Heart right ventricle (tissue), 16 donors: ENCODE measurements at regions not wholly inside any gene's neighbourhood (a gene's known extent, or its start where the extent isn't known, plus 50 kb on each side); places are given as distances from the start of the nearest gene placed in this dataset.

Experiments used
- ATAC-seq, 8 donors: fragments of 200-7000 bp; cut with Tn5 transposase; one replicate each; pipeline ENCODE4 v1.9.1; 2020; ENCODE audit warnings: mild to moderate bottlenecking in 8 of 8, moderate library complexity in 8 of 8, moderate number of reproducible peaks in 1 of 8
- DNase-seq, 2 donors: peaks; one replicate each; pipeline ENCODE4 v3.0.0-alpha.2; 2020
- H3K27ac ChIP-seq, 10 donors: fragments of 200-600 bp; sonication (generic) in 2 of 10; one replicate each; pipeline versions ENCODE4 v1.5.0 to v1.8.0; 2020 to 2022; ENCODE audit warnings: mild to moderate bottlenecking in 3 of 10
- H3K27me3 ChIP-seq, 7 donors: fragments of 200-600 bp; one replicate each; pipeline ENCODE4 v1.8.0; 2021 to 2022; ENCODE audit warnings: mild to moderate bottlenecking in 2 of 7
- H3K36me3 ChIP-seq, 9 donors: fragments of 200-600 bp; sonication (generic) in 1 of 9; one replicate each; pipeline versions ENCODE4 v1.5.0 to v1.8.0; 2020 to 2022; ENCODE audit warnings: mild to moderate bottlenecking in 2 of 9
- H3K4me1 ChIP-seq, 9 donors: fragments of 200-600 bp; sonication (generic) in 1 of 9; one replicate each; pipeline versions ENCODE4 v1.5.0 to v1.8.0; 2020 to 2022; ENCODE audit warnings: mild to moderate bottlenecking in 4 of 9
- H3K4me3 ChIP-seq, 10 donors: fragments of 200-600 bp; sonication (generic) in 2 of 10; one replicate each; pipeline versions ENCODE4 v1.5.0 to v1.8.0; 2020 to 2022; ENCODE audit warnings: mild to moderate bottlenecking in 7 of 10, moderate library complexity in 2 of 10
- H3K9me3 ChIP-seq, 11 donors: fragments of 200-600 bp in 10 of 11; sonication (generic) in 2 of 11; one replicate each; pipeline versions ENCODE4 v1.5.0 to v1.8.0; 2013 to 2022; ENCODE audit warnings: mild to moderate bottlenecking in 2 of 11, control low read depth in 1 of 11, moderate library complexity in 1 of 11
- WGBS, 2 donors: extraction: QIAGEN DNeasy Blood & Tissue Kit; methylation state at CpG; one replicate each; pipeline ENCODE4 v1.1.7; 2013; ENCODE audit warnings: inconsistent platforms in 1 of 2; 5-methylcytosine and 5-hydroxymethylcytosine counted together
- intact Hi-C, 10 donors: fragments of 100-400 bp; cut with DNase I; formaldehyde crosslinking; loops; one replicate each; pipeline versions ENCODE4 v1.11.1 to v1.14.2; 2022
- TF ChIP-seq, protein P1 (sequence below), 9 donors: fragments of 200-600 bp; sonication (generic) in 2 of 9; IDR thresholded peaks; one replicate each; pipeline versions ENCODE4 v1.5.0 to v1.8.0; 2021 to 2022; ENCODE audit warnings: antibody characterized with exemption in 9 of 9, mild to moderate bottlenecking in 5 of 9, moderate library complexity in 1 of 9
- donor health status: Arrhythmogenic right ventricular cardiomyopathy.
- donor health status: ischemic (EF 13 %, LVEDD 7.1; RV severe dilation, severe dysfunction).
- donor health status: healthy with polysubstance abuse.
- donor health status: DM: no; HTN: yes; CAD: no.
- donor health status: DM: no; HTN: no; CAD: no.
- donor health status: ischemic (EF 25% LVEDD 6.9; RV normal size, moderate dysfunction).
- donor health status: ischemic (EF 25% LVEDD 5.7; RV mildly dilated, moderate dysfunction).
- donor health status: healthy.
- donor health status: DM: yes; HTN: yes; CAD: no.
- donor health status: Ischemic cardiomyopathy.
- donor health status: ischemic (EF 35%, LVEDD 5.7; RV mildly dilated, moderate dysfunction).
- donor health status: nonischemic (EF 11% LVEDD 7.7; RV severe dilation, severe dysfunction).
- donor health status: DM: yes; HTN: yes; CAD: no.
- donor health status: PGD.
- donor health status: ischemic (EF 29% LVEDD 5.4; RV normal size, mild dysfunction).
- donor health status: nonischemic (EF 23%, LVEDD 6.1; RV moderate dilation, normal function).

- WGBS, 2 donors = 91 to 94% methylated on average over 4 of the region's 4 CpGs
- H3K9me3 ChIP-seq = peaks cover 0 to 30% (median 0%) of the 10 kb centered on the region in 11 donors
- H3K36me3 ChIP-seq = no peaks in the 10 kb centered on the region
- no peak for DNase-seq
- H3K4me1 ChIP-seq = no peaks in the 10 kb centered on the region
- TF ChIP-seq, protein P1, sequence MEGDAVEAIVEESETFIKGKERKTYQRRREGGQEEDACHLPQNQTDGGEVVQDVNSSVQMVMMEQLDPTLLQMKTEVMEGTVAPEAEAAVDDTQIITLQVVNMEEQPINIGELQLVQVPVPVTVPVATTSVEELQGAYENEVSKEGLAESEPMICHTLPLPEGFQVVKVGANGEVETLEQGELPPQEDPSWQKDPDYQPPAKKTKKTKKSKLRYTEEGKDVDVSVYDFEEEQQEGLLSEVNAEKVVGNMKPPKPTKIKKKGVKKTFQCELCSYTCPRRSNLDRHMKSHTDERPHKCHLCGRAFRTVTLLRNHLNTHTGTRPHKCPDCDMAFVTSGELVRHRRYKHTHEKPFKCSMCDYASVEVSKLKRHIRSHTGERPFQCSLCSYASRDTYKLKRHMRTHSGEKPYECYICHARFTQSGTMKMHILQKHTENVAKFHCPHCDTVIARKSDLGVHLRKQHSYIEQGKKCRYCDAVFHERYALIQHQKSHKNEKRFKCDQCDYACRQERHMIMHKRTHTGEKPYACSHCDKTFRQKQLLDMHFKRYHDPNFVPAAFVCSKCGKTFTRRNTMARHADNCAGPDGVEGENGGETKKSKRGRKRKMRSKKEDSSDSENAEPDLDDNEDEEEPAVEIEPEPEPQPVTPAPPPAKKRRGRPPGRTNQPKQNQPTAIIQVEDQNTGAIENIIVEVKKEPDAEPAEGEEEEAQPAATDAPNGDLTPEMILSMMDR (IDR thresholded peaks at IDR 0.05) = no peak
- intact Hi-C loops = no loop called here
- H3K4me3 ChIP-seq = no peak overlapping the region
- H3K27me3 ChIP-seq = no peaks in the 10 kb centered on the region
- H3K27ac ChIP-seq = no peak overlapping the region
- no peak for ATAC-seq
Observed at GRCh38 chr5:27269766-27270165, 231.4 kb upstream of the CDH9 start.

GRCh38 chr5:27267209-27267824 lies 228.9 kb upstream of the CDH9 start:
- DNase-seq (no peak), ATAC-seq (no peak)
- Histone ChIP-seq H3K9me3 (peaks cover 0 to 43% (median 0%) of the 10 kb centered on the region in 11 donors), H3K27ac (no peak overlapping the region), H3K27me3 (no peaks in the 10 kb centered on the region), H3K4me3 (no peak overlapping the region), H3K36me3 (no peaks in the 10 kb centered on the region), H3K4me1 (no peaks in the 10 kb centered on the region)
- intact Hi-C loops = no loop called here
- WGBS, 2 donors = 91 to 94% methylated on average over 21 to 27 of the region's 27 CpGs
- TF ChIP-seq, protein P1 (IDR thresholded peaks at IDR 0.05) = no peak

GRCh38 chr5:27266184-27266583 lies 227.8 kb upstream of the CDH9 start:
- TF ChIP-seq, protein P1 (IDR thresholded peaks at IDR 0.05) = no peak
- Histone ChIP-seq H3K27ac (no peak overlapping the region), H3K36me3 (no peaks in the 10 kb centered on the region), H3K4me1 (no peaks in the 10 kb centered on the region), H3K4me3 (no peak overlapping the region), H3K27me3 (no peaks in the 10 kb centered on the region), H3K9me3 (peaks cover 0 to 43% (median 0%) of the 10 kb centered on the region in 11 donors)
- DNase-seq (no peak), ATAC-seq (no peak)
- 56 to 61% methylated on average over 2 of the region's 2 CpGs for WGBS, 2 donors
- intact Hi-C loops = no loop called here

DNA sequence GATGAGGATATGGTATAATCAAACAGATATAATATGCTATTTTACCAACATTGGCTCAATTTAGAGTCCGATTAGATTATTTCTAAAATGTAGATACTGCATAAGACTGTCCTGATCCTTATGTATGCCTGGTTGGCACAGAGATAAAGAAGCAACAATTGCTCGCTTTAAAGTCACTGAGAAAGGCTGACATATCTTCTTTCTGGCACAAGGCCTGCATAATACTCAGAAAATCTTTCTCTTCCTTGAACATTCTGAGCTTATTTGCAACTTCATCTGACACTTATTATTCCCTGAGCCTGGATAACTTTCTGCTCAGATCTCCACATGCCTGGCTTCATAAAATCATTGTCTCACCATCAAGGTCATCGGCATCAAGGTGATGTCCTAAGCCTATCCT lies 219.3 kb upstream of the CDH9 start:
- no peak overlapping the region for H3K27ac ChIP-seq
- DNase-seq (no peak), ATAC-seq (no peak)
- H3K27me3 ChIP-seq = no peaks in the 10 kb centered on the region
- H3K4me3 ChIP-seq = no peak overlapping the region
- H3K9me3 ChIP-seq = peaks cover 0 to 25% (median 0%) of the 10 kb centered on the region in 11 donors
- no peaks in the 10 kb centered on the region for H3K36me3 ChIP-seq
- intact Hi-C loops = no loop called here
- TF ChIP-seq, protein P1 (IDR thresholded peaks at IDR 0.05) = no peak
- WGBS, 2 donors = 69 to 74% methylated on average over 3 of the region's 3 CpGs
- no peaks in the 10 kb centered on the region for H3K4me1 ChIP-seq
